ENCODE measurements at regions not wholly inside any gene's neighbourhood (a gene's known extent, or its start where the extent isn't known, plus 50 kb on each side); places are given as distances from the start of the nearest gene placed in this dataset.

DNA sequence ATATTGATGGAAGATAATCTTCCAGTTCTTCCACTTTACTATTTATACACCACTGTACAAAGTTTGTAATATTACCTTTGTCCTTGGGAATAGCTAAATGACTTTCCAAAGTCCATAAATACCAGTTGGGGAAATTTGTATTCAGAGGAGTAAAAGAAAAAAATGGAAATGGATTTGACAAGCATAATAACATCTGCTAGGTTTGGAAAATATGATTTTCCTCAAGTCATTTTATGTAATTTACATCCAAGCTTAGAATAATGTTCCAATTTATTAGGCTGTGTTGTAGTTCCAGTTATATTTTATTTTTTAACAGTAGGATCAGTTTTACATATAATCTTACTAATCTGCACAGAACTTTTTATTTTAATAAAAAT lies 563.0 kb upstream of the PKDCC start:
- DNase-seq (ENCODE audit: low spot score), result no peak

DNA sequence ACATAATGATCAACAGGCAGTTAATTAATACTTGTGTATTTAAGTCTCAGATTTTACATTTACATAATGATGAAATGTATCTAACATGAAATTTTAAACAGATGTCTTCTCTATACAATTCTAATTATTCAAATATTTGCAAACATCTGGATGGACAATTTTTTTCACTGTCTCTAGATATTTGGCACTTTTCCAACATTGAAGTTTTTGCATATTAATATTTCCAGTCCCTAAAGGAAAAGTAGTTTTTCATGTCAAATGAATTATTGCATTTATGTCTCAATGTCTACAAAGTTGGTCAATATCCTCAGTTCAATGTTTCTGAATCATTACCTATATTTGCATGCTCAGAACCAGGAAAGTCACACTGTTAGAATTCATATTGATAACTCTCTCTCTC lies 560.9 kb upstream of the PKDCC start:
- no peak for DNase-seq (ENCODE audit: low spot score)

DNA sequence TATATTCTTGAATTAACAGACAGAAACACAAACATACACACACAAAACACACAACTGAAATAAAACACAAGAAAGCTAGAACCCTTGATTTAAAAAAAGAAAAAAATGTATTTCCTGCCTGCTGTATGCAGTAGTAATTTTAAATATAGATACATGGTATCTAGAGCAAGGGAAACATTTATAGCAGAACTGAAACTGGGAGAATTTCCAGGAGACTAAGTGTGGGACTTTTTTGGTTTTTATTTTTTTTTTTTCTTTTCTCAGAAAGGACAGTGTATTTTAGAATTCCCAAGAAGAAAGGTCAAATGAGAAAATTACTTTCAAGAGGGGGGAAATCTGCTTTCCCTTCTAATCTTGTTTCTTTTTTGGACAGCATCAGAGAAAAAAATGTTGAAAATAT lies 558.9 kb upstream of the PKDCC start:
- DNase-seq (ENCODE audit: low spot score), result no peak

DNA sequence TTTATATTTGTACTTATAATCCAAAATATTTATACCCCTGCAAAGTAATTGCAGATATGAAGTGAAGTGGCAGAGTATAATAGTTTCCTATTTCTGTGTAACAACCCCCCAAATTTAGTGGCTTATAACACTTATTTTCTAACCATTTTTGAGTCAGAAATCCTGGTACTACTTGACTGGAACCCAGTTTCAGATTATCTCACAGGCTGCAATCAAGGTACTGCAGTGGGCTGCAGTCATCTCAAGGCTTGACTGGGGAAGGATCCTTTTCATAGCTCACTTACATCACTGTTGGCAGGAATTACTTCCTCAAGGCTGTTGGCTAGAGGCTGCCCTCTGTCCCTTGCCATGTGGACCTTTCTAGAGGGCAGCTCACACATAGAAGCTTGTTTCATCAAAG lies 558.2 kb upstream of the PKDCC start:
- DNase-seq (ENCODE audit: low spot score), result no peak

DNA sequence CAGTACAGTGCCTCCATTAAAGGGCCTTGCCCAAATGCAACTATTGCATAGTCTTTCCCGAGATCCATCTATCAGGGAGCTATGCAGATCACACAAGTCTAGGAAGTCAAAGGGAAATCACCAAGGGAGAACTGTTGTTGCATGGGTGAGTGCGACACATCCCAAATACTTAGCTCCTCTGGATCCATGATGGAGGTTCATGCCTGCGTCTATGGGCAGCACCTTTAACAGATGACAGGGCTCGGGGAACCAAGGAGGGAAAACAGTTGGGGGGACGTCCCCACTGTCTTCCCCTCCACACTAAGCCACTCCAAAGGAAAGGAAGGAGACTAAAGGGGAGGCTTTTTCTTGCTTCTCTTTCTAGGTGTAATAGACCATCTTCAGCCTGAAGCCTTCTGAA lies 552.8 kb upstream of the PKDCC start:
- no peak for DNase-seq (ENCODE audit: low spot score)

DNA sequence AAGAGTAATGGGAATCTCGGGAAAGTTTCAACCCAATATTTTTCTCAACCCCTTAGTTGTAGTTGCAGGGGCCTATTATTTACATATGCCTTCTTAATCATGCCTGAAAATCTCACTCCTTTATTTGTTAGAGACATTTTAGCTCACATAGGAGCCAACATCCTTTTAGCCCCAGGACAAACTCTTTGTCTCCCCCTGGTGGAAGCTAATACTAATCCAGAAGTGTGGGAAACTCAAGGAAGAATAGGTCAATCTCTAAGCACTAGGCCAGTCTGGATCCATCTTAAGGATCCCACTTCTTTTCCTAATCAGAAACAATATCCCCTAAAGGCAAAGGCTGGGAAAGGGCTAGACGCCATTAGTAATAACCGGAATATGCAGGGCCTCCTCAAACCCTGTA lies 550.9 kb upstream of the PKDCC start:
- DNase-seq (ENCODE audit: low spot score), result no peak

DNA sequence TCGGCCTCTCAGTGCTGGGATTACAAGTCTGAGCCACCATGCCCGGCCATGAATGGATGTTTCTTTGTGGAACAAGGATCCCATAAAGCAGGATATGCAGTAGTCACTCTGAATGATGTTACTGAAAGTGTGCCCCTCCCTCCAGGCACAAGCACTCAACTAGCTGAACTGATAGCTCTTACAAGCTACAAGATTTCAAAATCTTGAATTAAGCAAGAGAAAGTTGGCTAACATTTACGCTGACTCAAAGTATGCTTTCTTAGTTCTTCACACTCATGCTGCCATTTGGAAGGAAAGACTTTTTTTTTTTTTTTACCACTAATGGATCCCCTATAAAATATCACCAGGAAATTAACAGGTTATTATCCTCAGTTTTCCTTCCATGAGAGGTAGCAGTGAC lies 549.0 kb upstream of the PKDCC start:
- no peak for DNase-seq (ENCODE audit: low spot score)

DNA sequence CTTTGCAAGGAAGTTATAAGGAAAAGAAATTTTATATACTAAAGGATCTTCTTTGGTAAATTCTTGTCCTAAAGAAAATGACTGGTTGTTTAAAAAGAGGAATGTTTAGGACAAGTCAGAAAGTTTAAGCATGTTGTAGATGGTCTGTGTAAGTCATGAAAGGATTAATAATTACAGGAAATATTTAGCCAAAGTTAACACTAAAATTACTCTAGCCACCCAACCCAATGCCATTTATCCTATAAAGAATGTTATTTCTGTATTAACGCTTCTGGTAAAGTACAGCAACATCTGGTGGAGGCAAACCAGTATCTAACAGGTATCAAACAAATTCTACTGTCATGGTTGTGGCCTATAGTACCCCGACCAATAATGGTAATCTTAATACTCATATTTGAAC lies 546.9 kb upstream of the PKDCC start:
- no peak for DNase-seq (ENCODE audit: low spot score)

DNA sequence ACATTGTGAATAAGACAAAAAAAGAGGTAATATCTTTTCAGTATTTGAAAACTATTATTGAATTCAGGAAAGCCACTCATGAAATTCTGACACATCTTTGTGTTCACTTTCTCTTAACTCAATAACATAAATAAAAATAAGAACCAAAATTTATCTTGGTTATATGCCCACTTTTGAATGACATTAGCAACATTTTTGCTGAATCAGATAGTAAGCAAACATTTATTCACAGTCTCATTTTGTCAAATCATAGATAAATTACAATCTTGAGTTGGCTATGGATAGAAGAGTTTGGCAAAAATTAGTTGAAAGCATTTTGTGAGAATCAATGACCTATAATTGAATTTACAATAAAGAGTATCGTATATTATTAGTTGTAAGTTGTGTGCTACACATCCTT lies 545.1 kb upstream of the PKDCC start:
- no peak for DNase-seq (ENCODE audit: low spot score)

DNA sequence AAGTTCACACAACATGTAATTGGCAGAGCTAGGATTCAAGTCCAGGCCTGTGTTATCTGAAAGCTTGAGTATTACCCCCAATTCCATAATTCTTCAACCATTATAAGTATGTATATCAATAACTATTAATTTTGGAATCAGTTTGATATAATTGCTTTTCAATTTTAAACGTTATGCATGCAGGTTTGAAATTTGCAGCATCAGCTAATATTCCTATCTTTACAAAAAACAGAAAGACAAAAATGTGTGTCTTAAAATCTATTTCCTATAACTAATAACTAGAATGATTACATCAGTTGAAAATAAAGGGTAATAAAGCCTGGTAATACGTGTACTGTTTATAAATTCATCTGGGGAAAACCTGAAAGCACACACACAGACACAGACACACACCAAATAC lies 543.3 kb upstream of the PKDCC start:
- DNase-seq (ENCODE audit: low spot score), result no peak

DNA sequence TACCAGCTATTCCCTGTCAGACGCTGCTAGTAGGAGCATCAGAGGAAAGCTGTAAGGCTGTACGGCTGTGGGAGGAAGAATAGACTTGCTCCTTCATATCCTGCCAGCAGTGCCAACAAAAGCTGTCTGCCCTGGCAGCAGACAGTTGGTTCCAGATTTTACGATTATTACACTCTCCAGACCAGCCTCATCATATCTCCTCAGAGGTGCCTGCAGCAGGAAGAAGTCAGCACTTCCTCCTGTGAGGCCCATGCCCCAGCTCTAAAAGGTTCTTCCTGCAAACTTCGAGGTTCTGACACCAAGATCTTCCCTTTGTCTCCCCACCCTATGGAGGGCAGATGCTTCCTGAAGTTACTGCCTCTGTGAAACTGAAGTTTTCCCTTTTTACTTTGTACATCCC lies 537.7 kb upstream of the PKDCC start:
- no peak for DNase-seq (ENCODE audit: low spot score)

DNA sequence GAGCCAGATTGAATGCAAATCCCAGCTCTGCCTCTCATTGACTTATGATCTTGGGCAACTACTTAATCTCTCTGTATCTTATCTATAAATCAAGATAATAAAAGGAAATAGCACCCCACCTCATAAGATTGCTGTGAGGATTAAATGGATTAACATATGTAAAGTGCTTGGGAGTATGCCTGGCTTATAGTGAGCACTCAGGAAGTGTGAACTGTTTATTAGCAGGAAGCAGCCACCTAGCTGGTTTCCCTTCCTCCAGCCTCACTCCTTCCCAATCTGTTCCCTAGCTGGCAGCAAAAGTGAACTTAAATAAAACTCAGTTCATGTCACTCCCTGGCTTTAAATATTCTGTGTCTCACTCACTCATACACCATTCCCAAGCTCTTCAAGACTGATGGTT lies 526.6 kb upstream of the PKDCC start:
- DNase-seq (ENCODE audit: low spot score), result no peak

DNA sequence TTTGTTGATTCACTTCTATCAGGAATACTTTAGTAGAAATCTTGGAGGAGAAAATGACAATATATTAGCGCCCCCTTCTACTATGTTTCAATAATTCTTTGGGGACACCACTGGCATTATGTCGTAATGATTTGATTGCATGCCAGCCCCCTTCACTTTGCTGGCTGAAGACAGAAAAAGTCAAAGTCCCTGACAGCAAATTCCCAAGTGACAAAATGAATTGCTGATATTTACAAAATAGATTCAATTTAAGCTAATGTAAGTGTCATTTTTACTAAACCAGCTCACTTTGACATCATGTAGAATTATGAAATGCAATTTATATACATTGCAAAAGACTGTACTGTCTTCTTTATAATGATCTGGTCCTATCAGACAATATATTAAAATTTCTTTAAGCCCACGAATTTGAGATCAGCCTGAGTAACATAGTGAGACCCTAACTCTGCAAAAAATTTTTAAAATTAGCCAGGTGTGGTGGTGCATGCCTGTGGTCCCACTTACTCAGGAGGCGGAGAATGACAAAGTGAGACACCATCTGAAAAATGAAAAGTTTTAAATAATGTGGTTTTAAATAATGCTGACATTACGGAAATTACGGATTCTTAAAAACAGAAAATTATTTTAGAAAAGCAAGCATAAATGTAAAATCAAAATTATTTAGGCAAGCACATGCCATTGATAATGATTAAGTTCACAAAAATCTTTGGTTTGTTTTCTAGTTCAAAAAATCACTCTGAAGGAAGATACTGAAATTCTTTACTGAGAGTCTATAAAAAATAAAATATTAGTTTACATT lies 520.1 kb upstream of the PKDCC start:
- no peak for DNase-seq (ENCODE audit: low spot score)

DNA sequence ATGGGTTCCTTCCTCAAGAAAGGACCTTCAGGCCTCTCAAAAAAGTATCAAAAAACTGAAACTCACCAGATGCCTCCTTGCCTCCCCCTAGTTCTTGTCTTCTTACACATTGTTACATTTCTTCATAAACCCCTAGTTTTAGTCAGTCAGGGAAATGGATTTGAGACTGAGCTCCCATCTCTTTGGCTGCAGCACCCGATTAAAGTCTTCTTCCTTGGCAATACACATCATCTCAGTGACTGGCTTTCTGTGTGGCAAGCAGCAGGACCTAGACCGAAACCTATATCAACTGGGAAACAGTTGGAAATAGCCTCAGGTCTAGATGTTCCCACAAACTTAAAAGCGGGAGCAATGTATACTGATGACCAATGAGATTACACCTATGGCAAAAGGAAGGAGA lies 512.2 kb upstream of the PKDCC start:
- no peak for DNase-seq (ENCODE audit: low spot score)

DNA sequence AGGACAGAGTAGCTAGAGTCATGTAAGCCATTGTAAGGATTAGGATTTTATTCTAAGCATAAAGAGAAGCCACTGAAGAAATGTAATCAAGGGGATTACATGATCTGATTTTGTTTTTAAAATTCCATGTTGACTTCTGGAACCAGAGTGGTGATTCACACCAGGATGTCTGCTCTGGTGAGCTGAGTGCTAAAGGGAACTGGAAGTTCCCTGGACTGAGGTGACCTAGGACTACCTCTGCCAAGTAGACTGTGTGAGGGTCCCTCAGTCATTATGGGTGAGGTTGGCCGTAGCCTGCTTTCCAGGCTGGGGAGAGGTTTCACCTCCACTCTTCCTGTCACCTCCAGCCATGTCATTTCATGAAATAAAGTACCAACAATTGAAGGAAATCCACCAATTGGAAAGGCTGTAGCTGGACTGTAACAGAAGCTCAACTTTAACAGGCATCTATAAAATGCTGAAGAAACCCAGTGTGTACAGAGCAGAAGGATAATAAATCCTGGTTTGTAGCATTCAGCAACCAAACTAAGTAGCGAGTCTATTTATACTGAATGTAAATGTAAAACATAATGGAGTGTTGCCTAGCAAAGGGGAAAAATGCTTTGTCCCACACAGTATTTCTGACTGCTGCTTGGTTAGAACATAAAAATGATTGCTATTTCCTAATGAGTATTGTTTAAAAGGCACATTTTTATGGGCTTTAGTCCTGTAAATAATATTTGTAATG lies 507.4 kb upstream of the PKDCC start:
- DNase-seq (ENCODE audit: low spot score), result no peak

DNA sequence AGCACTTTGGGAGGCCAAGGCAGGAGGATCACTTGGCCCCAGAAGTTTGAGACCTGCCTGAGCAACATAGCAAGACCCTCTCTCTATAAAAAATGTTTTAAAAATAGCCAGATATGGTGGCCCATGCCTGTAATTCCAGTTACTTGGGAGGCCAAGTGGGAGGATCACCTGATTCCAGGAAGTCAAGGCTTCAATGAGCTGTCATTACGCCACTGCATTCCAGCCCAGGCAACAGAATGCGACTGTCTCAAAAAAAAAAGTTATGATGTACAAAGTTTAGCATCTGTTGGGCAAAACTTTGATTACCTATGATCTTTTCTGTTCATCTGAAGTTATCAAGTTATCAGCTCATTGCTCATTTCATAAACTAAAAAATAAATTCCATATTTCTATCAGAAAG lies 504.1 kb upstream of the PKDCC start:
- DNase-seq (ENCODE audit: low spot score), result no peak

DNA sequence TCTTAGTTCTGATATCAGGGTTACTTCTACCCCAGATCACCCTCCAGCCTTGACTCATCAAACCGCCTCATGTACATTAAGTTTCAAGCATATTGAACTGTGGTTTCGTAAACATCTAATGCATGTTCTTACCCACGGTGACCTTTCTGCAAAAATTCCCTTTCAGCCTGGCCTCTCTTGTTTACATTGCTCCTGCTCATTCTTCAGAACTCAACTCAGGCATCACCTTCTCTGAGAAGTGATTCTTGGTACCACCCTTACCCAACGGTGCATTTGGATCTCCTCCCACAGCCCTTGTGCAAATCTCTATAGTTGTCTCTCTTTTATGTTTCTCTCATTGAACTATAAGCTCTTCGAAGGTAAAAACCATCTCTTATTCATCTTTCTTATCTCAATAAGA lies 503.1 kb upstream of the PKDCC start:
- DNase-seq (ENCODE audit: low spot score), result no peak

DNA sequence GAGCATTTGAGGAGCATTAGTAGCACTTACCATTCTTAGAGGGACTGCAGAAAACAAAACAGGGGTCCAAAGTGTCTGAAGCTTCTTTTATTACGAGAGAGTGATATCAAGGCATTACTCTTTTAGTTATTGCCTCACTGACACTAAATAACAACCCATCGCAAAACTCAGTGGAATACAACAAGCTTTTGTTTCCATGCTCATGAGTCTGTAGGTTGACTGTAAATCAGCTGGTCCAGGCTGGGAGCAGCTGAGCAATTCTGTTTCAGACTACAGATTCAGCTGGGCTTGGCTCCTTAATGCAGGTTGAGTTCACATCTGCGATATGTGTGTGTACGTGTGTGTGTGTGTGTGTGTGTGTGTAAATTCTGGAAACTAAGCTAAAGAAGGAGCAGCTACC lies 501.8 kb upstream of the PKDCC start:
- DNase-seq (ENCODE audit: low spot score), result no peak

DNA sequence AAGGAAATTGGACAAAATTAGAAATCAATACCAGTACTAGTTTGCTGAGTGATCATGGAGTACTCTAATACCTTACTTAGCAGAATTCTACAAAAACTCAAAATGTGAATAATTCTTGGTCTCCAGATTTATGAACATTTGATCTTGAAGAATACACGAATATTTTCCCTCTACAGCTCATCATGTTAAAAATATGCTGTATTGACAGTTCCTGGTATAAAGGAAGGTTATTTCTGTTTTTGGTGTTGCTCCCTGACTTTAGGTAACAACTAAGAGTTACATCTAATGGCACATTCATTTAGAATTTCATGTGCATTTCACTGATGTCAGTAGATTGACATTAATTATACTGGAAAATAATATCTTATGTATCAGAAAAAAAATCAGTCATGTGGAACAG lies 479.2 kb upstream of the PKDCC start:
- DNase-seq (ENCODE audit: low spot score), result no peak

DNA sequence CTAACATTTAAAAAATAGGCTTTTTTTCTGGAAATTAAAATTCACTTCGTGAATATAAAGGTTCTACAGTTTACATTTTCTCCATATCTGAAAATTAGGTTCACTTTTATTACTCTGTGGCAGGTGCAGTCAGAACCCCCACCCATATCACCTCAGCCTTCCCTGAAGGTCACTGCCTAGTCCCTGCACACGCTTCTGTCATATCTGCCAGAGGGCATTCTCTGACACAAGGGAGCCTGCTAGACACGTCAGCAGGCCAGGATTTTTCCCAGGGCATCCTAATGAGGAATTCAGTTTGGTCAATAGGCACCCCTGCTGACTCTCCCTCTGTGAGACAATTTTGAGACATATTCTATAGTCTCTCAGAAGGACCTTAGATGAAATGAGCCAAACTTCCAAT lies 475.7 kb upstream of the PKDCC start:
- DNase-seq (ENCODE audit: low spot score), result no peak

DNA sequence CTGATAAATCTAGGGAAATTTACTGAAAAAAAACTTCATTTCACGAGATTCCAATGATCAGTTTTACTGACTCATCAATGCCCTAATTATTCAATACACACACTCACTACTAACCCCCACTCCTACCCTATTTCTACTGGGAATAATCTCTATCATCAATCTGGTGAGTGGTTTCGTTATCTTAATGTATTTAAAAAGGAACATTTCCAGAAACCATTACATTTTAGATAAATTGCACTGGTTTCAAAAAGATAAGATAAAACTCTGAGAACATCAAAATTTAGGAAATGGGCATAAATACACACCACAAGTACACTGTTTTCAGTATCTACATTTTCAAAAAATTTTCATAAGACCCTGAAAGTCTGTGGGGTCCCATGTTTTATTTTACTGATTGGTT lies 471.4 kb upstream of the PKDCC start:
- DNase-seq (ENCODE audit: low spot score), result no peak

DNA sequence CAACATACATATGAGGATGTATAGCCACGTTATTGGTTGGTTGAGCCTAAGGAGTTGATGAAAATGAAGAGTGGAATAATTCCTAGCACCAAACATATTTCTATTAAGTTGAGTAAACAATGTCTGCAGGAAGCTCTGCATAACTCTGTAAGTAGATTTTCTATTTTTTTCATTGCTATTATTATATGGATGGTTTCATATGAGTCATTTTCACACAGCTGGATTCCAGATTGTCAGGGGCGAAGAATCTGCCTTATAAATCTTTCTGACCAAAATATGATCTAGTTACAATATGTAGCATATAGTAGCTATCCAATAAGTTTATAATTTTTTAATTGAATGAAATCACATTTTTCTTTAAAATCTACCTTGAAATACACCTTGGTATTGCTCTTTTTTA lies 468.0 kb upstream of the PKDCC start:
- DNase-seq (ENCODE audit: low spot score), result no peak

DNA sequence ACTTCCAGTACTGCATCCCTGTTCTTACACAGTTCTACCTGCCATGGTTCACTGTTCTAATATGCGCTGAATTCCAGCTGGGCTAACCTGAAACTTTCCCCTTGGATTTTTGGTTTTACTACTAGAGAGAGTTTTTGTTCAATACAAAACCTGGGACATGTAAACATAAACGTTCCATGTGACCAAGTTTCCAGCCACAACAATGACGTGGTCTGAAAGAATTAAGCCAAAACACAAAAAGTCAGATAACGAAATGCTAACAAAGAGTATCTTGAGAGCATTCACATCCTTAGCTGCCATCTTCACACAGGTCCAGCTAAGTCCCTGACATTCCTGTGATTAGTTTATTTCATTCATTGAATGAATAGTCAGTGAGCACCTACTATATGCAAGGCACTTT lies 467.0 kb upstream of the PKDCC start:
- DNase-seq (ENCODE audit: low spot score), result no peak

DNA sequence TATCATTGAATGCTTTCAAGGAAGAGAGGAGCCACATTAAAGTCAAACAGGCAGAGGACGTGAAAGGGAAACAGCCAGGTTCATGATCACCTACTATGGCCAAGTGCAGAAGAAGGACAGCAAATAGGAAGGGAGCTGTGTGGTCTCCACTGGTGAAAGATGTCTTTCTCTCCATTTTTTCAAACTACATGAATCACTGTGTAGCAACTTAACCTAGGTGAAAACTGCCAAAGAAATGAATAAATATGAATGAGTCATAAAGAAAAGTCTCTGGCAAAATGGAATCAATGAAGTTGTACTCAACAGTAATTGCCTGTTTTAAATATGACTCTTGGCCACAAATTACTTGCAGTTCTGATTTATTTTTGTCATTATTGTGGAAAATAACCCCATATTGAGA lies 452.6 kb upstream of the PKDCC start:
- no peak for DNase-seq (ENCODE audit: low spot score)

Measured in putamen (tissue), 1 donor.